ENCODE measurements at regions not wholly inside any gene's neighbourhood (a gene's known extent, or its start where the extent isn't known, plus 50 kb on each side); places are given as distances from the start of the nearest gene placed in this dataset.

GRCh38 chr1:163932901-163933300, 611.1 kb downstream of the NUF2 start:
- Histone ChIP-seq H3K27me3 (no peaks in the 10 kb centered on the region), H3K9me3 (no peaks in the 10 kb centered on the region), H3K27ac (no peak overlapping the region), H3K4me3 (no peak overlapping the region), H3K36me3 (no peaks in the 10 kb centered on the region), H3K4me1 (ENCODE audit: insufficient read depth) (no peaks in the 10 kb centered on the region)
- no peak for DNase-seq
- WGBS, 3 donors: 66 to 75% (median 72%) methylated on average over 3 of the region's 3 CpGs
- TF ChIP-seq, protein P1, sequence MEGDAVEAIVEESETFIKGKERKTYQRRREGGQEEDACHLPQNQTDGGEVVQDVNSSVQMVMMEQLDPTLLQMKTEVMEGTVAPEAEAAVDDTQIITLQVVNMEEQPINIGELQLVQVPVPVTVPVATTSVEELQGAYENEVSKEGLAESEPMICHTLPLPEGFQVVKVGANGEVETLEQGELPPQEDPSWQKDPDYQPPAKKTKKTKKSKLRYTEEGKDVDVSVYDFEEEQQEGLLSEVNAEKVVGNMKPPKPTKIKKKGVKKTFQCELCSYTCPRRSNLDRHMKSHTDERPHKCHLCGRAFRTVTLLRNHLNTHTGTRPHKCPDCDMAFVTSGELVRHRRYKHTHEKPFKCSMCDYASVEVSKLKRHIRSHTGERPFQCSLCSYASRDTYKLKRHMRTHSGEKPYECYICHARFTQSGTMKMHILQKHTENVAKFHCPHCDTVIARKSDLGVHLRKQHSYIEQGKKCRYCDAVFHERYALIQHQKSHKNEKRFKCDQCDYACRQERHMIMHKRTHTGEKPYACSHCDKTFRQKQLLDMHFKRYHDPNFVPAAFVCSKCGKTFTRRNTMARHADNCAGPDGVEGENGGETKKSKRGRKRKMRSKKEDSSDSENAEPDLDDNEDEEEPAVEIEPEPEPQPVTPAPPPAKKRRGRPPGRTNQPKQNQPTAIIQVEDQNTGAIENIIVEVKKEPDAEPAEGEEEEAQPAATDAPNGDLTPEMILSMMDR (IDR thresholded peaks at IDR 0.05): no peak
- TF ChIP-seq POLR2A (IDR thresholded peaks at IDR 0.05): no peak
- TF ChIP-seq EP300 (IDR thresholded peaks at IDR 0.05): no peak
- intact Hi-C loops (cut with DNase I): no loop called here

GRCh38 chr1:163933437-163933836, 611.7 kb downstream of the NUF2 start:
- no peak overlapping the region for H3K27ac ChIP-seq
- H3K4me3 ChIP-seq: no peak overlapping the region
- DNase-seq: no peak
- 35 to 57% (median 56%) methylated on average over 3 of the region's 3 CpGs for WGBS, 3 donors
- intact Hi-C loops (cut with DNase I): no loop called here
- no peaks in the 10 kb centered on the region for H3K9me3 ChIP-seq
- H3K36me3 ChIP-seq: no peaks in the 10 kb centered on the region
- TF ChIP-seq POLR2A (IDR thresholded peaks at IDR 0.05): no peak
- H3K27me3 ChIP-seq: no peaks in the 10 kb centered on the region
- H3K4me1 ChIP-seq (ENCODE audit: insufficient read depth): no peaks in the 10 kb centered on the region

DNA sequence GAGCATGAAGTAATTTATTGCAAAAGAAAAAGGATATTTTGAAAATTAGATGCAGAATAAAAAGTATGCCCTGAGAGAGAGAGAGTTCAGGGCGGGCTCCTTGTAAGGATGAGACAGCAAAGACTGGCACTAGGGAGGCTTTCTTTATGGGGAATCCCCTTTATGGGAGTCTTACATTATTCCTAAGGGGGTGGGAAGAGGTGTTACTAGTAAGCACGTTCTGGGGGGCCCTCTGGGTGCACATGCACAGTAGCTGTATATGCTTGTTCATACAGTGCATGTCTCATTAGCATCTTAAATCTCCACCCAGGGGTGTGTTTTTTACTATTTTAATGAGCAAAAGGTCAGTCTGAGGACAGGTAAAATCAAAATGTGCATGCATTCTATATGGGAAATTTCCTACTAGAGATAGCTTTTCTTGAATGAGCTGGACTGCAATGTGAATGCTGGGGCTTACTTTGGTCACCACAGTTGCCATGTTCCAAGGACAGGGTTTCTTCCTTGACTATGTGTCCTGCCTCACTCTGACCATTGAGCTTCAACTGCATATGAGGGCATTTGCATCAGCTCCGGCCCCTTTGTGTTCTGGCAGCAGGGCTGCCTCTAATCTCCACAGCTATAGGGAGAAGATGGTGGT, 614.1 kb downstream of the NUF2 start:
- intact Hi-C loops (cut with DNase I): no loop called here
- TF ChIP-seq EP300 (IDR thresholded peaks at IDR 0.05): no peak
- TF ChIP-seq POLR2A (IDR thresholded peaks at IDR 0.05): no peak
- TF ChIP-seq, protein P1 (IDR thresholded peaks at IDR 0.05): no peak
- Histone ChIP-seq H3K9me3 (no peaks in the 10 kb centered on the region), H3K27ac (no peak overlapping the region), H3K36me3 (no peaks in the 10 kb centered on the region), H3K4me1 (ENCODE audit: insufficient read depth) (no peaks in the 10 kb centered on the region), H3K4me3 (no peak overlapping the region), H3K27me3 (no peaks in the 10 kb centered on the region)
- no peak for DNase-seq
- WGBS, 3 donors: 81 to 87% (median 87%) methylated on average over 3 of the region's 3 CpGs

DNA sequence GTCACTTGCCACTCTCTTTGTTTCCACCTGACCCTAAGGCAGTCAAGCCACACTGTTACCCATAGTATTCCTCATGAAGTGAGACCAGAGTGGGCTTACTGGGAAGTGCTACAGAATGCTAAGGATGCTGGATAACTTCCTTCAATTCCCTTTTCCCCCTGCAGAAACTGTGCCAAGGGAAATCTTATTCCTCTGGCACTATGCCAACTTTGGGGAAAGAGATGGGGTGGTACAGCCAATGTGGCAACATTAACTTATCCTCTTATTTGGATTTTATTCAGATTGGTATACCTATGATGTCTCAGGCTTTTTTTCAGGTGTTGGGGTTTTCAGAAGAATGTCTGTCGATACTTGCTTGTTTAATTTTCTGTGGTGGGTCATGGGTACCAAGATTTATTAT, 599.4 kb upstream of the PBX1 start:
- Histone ChIP-seq H3K36me3 (no peaks in the 10 kb centered on the region), H3K9me3 (peaks cover 0 to 2% of the 10 kb centered on the region in 2 donors), H3K4me1 (ENCODE audit: insufficient read depth) (no peaks in the 10 kb centered on the region), H3K4me3 (no peak overlapping the region), H3K27ac (no peak overlapping the region), H3K27me3 (no peaks in the 10 kb centered on the region)
- intact Hi-C loops (cut with DNase I): no loop called here
- no peak for TF ChIP-seq POLR2A (IDR thresholded peaks at IDR 0.05)
- TF ChIP-seq, protein P1 (IDR thresholded peaks at IDR 0.05): no peak
- TF ChIP-seq EP300 (IDR thresholded peaks at IDR 0.05): no peak
- WGBS, 3 donors: 91 to 94% (median 94%) methylated on average over 1 of the region's 1 CpG
- no peak for DNase-seq

DNA sequence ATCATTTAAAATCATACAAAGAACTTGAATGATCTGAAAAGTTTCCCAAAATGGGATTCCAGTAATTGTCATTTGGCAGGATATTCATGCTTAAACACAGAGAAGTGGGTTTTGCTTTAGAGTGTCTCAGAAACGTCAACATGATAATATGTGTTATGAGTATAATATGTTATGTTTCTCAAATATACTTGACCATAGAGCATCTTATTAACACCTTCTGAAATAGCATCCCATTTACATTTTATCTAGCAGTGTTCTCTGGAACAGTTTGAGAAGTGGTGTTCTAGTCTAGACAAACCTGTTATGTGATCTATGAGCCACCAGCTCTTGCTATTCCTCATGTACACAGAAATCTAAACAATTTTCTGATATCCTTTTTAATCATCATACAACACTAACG, 588.8 kb upstream of the PBX1 start:
- H3K4me3 ChIP-seq: no peak overlapping the region
- no peaks in the 10 kb centered on the region for H3K27me3 ChIP-seq
- no peak overlapping the region for H3K27ac ChIP-seq
- no peaks in the 10 kb centered on the region for H3K36me3 ChIP-seq
- no peaks in the 10 kb centered on the region for H3K9me3 ChIP-seq
- TF ChIP-seq EP300 (IDR thresholded peaks at IDR 0.05) (no peak), POLR2A (IDR thresholded peaks at IDR 0.05) (no peak)
- TF ChIP-seq, protein P1 (IDR thresholded peaks at IDR 0.05): no peak
- DNase-seq: no peak
- intact Hi-C loops (cut with DNase I): no loop called here
- WGBS, 3 donors: 39 to 51% (median 43%) methylated on average over 2 of the region's 2 CpGs
- H3K4me1 ChIP-seq (ENCODE audit: insufficient read depth): no peaks in the 10 kb centered on the region
